NCI-H446 treated with DMSO at 0.1 percent for 48 hours (cell line): ENCODE measurements at regions not wholly inside any gene's neighbourhood (a gene's known extent, or its start where the extent isn't known, plus 50 kb on each side); places are given as distances from the start of the nearest gene placed in this dataset.

ENCODE experiments used
- DNase-seq: peaks from one replicate; lab custom pipeline; 2025; lab: John Stamatoyannopoulos, UW

GRCh38 chr14:24693353-24693737 lies 59.4 kb upstream of the GZMB start:
- DNase-seq = no peak

DNA sequence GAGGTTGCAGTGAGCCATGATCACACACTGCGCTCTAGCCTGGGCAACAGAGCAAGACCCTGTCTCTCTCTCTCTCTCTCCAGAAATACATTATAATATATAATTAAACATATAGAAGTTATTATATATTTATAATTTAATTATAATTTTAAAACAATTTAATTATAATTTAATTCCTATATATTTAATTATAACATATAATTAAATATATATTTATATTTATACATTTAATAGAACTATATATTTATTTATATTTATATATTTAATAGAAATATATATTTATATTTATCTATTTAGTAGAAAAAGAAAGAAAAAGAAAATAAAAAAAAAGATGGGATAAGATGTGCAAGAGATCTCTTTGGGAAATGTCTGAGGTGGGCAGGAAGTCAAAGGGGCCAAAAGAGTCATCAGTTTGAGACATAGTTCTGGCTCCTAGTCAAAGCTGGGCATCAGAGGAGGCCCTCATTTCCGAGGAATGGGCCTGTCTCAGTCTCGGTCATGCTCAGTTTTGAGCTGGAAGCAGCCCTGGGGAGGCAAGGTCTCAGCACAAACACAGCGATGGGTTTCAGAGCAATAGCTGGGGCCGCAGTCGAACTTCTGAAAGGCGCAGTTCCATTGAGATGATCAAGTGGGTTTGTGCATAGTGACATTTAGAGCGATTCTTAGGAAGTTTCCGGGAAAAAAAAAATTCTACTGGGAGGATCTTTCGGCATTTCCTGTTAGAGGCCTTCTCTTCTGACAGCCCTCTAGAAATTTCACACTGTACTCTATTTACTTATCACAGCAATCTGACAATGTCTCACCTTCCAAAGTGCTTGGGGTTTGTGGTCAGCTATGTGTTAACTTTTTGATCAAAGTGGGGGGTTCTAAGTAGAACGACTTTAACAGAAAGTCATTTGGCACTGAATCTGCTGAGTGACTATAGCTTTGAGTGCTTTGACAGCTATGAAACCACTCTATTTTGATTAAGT lies 58.7 kb upstream of the GZMB start:
- no peak for DNase-seq

DNA sequence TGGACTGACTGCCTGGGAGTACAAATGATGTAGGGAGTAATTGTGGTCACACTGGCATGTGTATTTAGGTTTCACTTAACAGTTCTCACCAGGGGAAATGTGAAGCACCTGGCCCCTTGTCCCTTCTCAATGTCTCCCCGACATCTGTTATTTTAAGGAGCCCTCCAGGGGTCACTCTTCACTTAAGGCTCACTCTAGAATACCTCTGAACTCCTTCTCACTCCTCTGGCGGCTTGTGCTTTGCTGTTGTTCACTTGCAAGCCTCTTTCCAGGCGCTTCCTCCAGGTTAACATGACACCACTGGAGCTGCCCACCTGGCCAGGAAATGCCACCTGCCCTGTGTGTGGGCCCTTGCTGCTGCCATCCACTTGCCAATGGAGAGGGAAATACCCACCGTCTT lies 56.5 kb upstream of the GZMB start:
- DNase-seq = no peak

DNA sequence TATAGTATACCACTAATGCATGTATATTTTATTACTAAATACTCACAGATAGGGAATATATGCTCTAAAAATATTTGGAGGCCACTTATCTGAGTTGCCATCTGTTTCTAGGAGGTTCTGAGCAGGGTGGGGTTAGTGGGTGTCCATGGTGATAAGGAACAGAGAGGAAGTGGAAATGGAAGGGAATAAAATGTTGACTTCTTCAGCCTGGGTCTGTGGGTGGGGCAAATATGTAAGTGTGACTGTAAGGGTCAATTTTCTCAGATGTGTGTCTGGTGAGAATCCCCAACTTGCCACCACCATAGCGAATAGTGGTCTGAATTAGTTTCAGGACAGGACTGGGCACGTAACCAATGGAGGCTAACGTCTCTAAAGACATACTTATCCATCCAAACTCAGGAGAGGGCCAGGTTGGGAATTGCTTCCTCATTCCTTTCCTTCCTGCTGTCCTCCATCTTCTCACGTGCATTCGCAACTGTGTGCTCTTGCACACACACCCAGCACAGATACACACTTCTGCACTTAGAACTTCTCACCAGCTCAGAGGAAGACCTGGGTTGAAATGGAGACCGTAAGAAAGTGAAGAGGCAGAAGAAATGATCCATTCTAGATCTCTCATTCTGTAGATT lies 54.2 kb upstream of the GZMB start:
- DNase-seq = no peak
